Panc1 (cell line): ENCODE measurements at regions not wholly inside any gene's neighbourhood (a gene's known extent, or its start where the extent isn't known, plus 50 kb on each side); places are given as distances from the start of the nearest gene placed in this dataset.

Experiments
- ATAC-seq: fragments of 200-7000 bp; cut with Tn5 transposase; 2 replicates; pipeline ENCODE4 v1.9.1; 2020; ENCODE audit warnings: mild to moderate bottlenecking, moderate library complexity
- BruUV-seq: library from RNA; stranded (reverse); fragments of 400-500 nt; replicated peaks from 2 replicates; lab custom pipeline; 2021; lab: Mats Ljungman, UMichigan
- CTCF ChIA-PET: fragments of 300-600 bp; sonication (Branson Sonifier 250); formaldehyde crosslinking; loops from one replicate; lab custom pipeline; 2022; ENCODE audit warnings: antibody characterized with exemption; lab: Charles Lee
- POLR2A ChIA-PET: fragments of 300-600 bp; sonication (Branson Sonifier 250); formaldehyde crosslinking; loops from one replicate; lab custom pipeline; 2022; ENCODE audit warnings: antibody characterized with exemption; lab: Charles Lee
- DNase-seq: peaks from one replicate; pipeline ENCODE4 v3.0.0-alpha.2; 2010; ENCODE audit warnings: low read depth, low spot score
- H3K27ac ChIP-seq: 2 replicates; pipeline ENCODE4 v1.5.1; 2011; ENCODE audit warnings: mild to moderate bottlenecking, low read length, inconsistent platforms
- H3K27me3 ChIP-seq: fragments of 200-500 bp; sonication (Bioruptor generic); 2 replicates; pipeline ENCODE4 v1.6.0; 2014; ENCODE audit warnings: low read length, inconsistent platforms; ENCODE audit not compliant: control insufficient read depth, insufficient read depth
- H3K36me3 ChIP-seq: fragments of 200-500 bp; sonication (Bioruptor generic); 2 replicates; pipeline ENCODE4 v1.5.1; 2014; ENCODE audit warnings: inconsistent platforms, mild to moderate bottlenecking, low read length, moderate library complexity; ENCODE audit not compliant: control insufficient read depth, insufficient read depth
- H3K4me1 ChIP-seq: 2 replicates; pipeline ENCODE4 v1.5.1; 2011; ENCODE audit warnings: inconsistent platforms, mild to moderate bottlenecking, low read length, moderate library complexity; ENCODE audit not compliant: control insufficient read depth, insufficient read depth
- H3K4me3 ChIP-seq, 2 experiments: 2 replicates each; pipeline ENCODE4 v1.5.1; 2011 to 2012; ENCODE audit warnings: low read depth in 2 of 2, low read length in 2 of 2, mild to moderate bottlenecking in 2 of 2, inconsistent platforms in 1 of 2, moderate library complexity in 1 of 2
- H3K9me3 ChIP-seq: fragments of 200-500 bp; sonication (Bioruptor generic); 2 replicates; pipeline ENCODE4 v1.5.1; 2014; ENCODE audit warnings: low read depth, mild to moderate bottlenecking, inconsistent platforms, low read length, moderate library complexity; ENCODE audit not compliant: control insufficient read depth, insufficient read depth
- POLR2AphosphoS5 ChIP-seq: IDR thresholded peaks from 2 replicates; pipeline ENCODE4 v1.6.1; 2012; ENCODE audit warnings: mild to moderate bottlenecking, low read depth, low read length, moderate library complexity
- SIN3A ChIP-seq: IDR thresholded peaks from 2 replicates; pipeline ENCODE4 v1.6.1; 2012; ENCODE audit warnings: low read depth, mild to moderate bottlenecking, low read length, moderate library complexity, borderline replicate concordance; ENCODE audit not compliant: insufficient read depth
- TCF7L2 ChIP-seq: IDR thresholded peaks from 2 replicates; pipeline ENCODE4 v1.6.1; 2011; ENCODE audit warnings: mild to moderate bottlenecking, low read depth, low read length, inconsistent platforms
- in situ Hi-C: cut with HindIII; loops from 2 replicates; pipeline ENCODE4 v1.10.0; 2016; ENCODE audit warnings: low sequenced_read_pairs, low pct_unique_long_range_greater_than_20kb
- intact Hi-C: fragments of 100-400 bp; cut with micrococcal nuclease; formaldehyde crosslinking; loops from one replicate; pipeline ENCODE4 v1.10.0; 2022; ENCODE audit not compliant: unreplicated experiment
- TF ChIP-seq, protein P1 (sequence below): fragments of 450-650 bp; IDR thresholded peaks from 2 replicates; pipeline ENCODE4 v1.5.1; 2017; ENCODE audit warnings: mild to moderate bottlenecking
- TF ChIP-seq, protein P2 (sequence below), 2 experiments: IDR thresholded peaks; 2 replicates each; pipeline ENCODE4 v1.6.1; 2011 to 2012; ENCODE audit warnings: low read depth in 2 of 2, control low read depth in 1 of 2, low read length in 1 of 2, mild to moderate bottlenecking in 1 of 2, moderate library complexity in 1 of 2; ENCODE audit not compliant: insufficient read depth in 1 of 2

DNA sequence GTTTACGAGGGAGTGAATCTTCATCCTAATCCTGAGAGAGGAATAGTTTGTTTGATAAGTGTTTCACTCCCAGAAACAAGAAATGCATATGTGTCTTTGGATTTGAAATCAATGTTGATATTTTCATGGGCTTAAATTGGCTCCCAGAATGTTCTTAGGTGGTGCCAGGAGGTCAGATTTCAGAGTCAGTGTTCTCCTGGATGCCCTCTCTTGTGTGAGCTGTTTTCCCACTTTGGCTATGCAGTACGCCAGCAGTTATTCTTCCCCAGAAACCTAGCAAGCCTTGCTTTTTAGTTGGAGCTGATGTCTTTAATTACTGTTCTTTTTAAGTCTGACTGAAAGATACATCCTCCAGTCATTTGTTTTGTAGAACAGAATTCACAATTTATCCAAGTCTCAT, 291.4 kb downstream of the DNAJB9 start:
- BruUV-seq = no TSS peak
- Histone ChIP-seq H3K4me1 (no peaks in the 10 kb centered on the region), H3K36me3 (no peaks in the 10 kb centered on the region), H3K27me3 (no peaks in the 10 kb centered on the region), H3K4me3 (no peak overlapping the region), H3K27ac (no peak overlapping the region), H3K9me3 (peaks cover 3% of the 10 kb centered on the region; the same call in 1 of the 2 replicates)
- CTCF ChIA-PET = no interaction called here
- POLR2A ChIA-PET = no interaction called here
- ATAC-seq = no peak
- no peak for DNase-seq
- TF ChIP-seq, protein P1, sequence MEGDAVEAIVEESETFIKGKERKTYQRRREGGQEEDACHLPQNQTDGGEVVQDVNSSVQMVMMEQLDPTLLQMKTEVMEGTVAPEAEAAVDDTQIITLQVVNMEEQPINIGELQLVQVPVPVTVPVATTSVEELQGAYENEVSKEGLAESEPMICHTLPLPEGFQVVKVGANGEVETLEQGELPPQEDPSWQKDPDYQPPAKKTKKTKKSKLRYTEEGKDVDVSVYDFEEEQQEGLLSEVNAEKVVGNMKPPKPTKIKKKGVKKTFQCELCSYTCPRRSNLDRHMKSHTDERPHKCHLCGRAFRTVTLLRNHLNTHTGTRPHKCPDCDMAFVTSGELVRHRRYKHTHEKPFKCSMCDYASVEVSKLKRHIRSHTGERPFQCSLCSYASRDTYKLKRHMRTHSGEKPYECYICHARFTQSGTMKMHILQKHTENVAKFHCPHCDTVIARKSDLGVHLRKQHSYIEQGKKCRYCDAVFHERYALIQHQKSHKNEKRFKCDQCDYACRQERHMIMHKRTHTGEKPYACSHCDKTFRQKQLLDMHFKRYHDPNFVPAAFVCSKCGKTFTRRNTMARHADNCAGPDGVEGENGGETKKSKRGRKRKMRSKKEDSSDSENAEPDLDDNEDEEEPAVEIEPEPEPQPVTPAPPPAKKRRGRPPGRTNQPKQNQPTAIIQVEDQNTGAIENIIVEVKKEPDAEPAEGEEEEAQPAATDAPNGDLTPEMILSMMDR = no peak
- TF ChIP-seq, protein P2, sequence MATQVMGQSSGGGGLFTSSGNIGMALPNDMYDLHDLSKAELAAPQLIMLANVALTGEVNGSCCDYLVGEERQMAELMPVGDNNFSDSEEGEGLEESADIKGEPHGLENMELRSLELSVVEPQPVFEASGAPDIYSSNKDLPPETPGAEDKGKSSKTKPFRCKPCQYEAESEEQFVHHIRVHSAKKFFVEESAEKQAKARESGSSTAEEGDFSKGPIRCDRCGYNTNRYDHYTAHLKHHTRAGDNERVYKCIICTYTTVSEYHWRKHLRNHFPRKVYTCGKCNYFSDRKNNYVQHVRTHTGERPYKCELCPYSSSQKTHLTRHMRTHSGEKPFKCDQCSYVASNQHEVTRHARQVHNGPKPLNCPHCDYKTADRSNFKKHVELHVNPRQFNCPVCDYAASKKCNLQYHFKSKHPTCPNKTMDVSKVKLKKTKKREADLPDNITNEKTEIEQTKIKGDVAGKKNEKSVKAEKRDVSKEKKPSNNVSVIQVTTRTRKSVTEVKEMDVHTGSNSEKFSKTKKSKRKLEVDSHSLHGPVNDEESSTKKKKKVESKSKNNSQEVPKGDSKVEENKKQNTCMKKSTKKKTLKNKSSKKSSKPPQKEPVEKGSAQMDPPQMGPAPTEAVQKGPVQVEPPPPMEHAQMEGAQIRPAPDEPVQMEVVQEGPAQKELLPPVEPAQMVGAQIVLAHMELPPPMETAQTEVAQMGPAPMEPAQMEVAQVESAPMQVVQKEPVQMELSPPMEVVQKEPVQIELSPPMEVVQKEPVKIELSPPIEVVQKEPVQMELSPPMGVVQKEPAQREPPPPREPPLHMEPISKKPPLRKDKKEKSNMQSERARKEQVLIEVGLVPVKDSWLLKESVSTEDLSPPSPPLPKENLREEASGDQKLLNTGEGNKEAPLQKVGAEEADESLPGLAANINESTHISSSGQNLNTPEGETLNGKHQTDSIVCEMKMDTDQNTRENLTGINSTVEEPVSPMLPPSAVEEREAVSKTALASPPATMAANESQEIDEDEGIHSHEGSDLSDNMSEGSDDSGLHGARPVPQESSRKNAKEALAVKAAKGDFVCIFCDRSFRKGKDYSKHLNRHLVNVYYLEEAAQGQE (IDR thresholded peaks at IDR 0.05; ENCODE audit: insufficient read depth in 1 of 2, low read depth in 2 of 2, low read length in 1 of 2) = no peak
- TF ChIP-seq SIN3A (no peak), POLR2AphosphoS5 (no peak), TCF7L2 (no peak)
- in situ Hi-C loops = no loop called here
- intact Hi-C loops = no loop called here

DNA sequence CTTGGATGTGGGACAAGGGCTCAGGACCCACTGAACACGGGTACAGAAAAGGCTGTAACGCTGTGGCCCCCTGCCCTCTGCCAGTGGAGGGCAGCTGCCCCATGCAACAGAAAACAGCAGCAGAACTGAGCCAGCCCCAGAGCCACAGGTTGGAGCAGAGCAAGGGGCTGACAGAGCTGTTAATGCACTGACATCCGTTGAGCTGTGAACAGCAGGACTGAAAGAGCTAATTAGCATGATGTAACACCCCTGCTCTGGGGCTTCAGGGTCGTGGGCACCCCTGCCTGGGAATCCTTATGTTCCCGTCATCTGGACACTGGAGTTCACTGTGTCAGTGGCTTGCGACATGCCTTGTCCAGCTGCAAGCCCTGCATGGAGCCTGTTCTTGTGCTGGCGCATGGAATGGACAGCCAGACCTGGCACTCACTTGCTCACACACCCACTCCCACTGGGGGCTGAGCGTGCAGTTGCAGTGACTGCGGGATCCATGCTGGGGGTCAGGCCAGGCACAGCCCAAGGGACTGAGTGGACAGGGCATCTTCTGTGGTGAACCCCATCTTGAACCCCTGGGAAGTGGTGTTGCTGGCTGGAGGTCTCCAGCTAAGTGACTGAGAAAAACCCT, 293.7 kb downstream of the DNAJB9 start:
- BruUV-seq = no TSS peak
- no peaks in the 10 kb centered on the region for H3K4me1 ChIP-seq
- POLR2A ChIA-PET = no interaction called here
- no peak overlapping the region for H3K4me3 ChIP-seq
- H3K9me3 ChIP-seq = peaks cover 3% of the 10 kb centered on the region; the same call in 1 of the 2 replicates
- H3K27ac ChIP-seq = no peak overlapping the region
- no peaks in the 10 kb centered on the region for H3K36me3 ChIP-seq
- intact Hi-C loops (no loop called here), in situ Hi-C loops (no loop called here)
- TF ChIP-seq SIN3A = no peak
- TF ChIP-seq TCF7L2 = no peak
- TF ChIP-seq, protein P1 = no peak
- TF ChIP-seq, protein P2 (IDR thresholded peaks at IDR 0.05; ENCODE audit: insufficient read depth in 1 of 2, low read depth in 2 of 2, low read length in 1 of 2) = no peak
- no peak for TF ChIP-seq POLR2AphosphoS5
- CTCF ChIA-PET = no interaction called here
- H3K27me3 ChIP-seq = no peaks in the 10 kb centered on the region
- ATAC-seq (no peak), DNase-seq (no peak)
